GM12801 (cell line): ENCODE measurements at regions not wholly inside any gene's neighbourhood (a gene's known extent, or its start where the extent isn't known, plus 50 kb on each side); places are given as distances from the start of the nearest gene placed in this dataset.

ENCODE experiments used
- CTCF ChIP-seq: IDR thresholded peaks from one replicate; pipeline ENCODE4 v1.5.1; 2011; ENCODE audit warnings: control low read depth; ENCODE audit not compliant: insufficient read length; ENCODE audit errors: extremely low read depth

- no peak for TF ChIP-seq CTCF
These were observed 263.6 kb upstream of the CRY1 start for GRCh38 chr12:107356937-107357295.

DNA sequence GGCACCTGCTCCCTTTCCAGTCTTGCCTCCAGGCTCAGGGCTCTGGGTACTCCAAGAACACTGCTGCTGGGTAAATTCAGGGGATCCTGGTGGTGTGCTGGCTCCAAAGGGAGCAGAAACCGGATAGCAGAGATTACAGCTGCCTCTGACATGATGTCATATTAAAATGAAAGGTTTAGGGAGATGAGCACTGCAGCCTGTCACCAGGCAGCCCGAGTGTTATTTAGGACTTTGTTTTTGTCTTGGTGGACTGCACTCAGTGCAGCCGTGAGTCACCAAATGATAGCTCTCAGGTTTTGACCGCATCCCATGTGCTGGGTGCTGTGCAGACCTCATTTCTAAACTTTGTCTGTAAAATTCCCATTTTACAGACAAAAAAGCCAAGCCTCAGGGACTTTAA, 266.0 kb upstream of the CRY1 start:
- no peak for TF ChIP-seq CTCF

DNA sequence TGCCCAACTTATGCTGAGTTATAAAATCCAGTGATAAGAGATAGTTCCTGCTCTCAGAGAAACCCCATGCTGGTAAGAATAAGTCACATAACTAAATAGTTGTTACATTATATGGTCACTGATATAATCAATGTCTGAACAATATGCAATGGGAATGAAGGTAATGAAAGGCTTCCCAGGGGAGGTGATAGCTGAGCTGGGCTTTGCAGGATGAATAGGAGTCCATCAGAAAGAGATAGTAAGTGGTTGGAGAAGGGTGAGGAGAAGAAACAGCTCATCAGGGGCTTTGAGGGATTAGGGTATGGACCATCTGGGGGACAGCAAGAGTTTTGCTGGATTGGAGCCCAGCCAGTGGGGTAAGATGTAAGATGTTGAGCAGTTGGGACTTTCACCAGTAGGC, 266.7 kb upstream of the CRY1 start:
- no peak for TF ChIP-seq CTCF

DNA sequence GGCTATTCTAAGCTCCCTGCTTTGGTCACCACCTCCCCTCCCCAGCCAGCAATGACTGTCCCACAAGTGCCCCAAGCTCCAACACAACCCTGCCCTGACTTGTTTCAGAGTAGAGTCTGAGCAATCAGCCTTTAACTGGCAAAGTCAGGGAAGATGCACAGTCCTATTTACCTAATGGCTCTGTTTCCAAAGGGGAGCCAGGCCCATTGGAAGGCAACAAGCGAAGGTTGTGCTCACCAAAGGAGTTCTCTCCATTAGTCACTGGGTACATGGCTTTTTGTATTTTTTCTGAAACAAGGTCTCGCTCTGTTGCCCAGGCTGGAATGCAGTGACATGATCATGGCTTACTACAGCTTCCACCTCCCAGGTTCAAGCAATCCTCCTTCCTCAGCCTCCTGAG, 267.1 kb upstream of the CRY1 start:
- no peak for TF ChIP-seq CTCF

GRCh38 chr12:107361970-107362369, 268.6 kb upstream of the CRY1 start:
- no peak for TF ChIP-seq CTCF

DNA sequence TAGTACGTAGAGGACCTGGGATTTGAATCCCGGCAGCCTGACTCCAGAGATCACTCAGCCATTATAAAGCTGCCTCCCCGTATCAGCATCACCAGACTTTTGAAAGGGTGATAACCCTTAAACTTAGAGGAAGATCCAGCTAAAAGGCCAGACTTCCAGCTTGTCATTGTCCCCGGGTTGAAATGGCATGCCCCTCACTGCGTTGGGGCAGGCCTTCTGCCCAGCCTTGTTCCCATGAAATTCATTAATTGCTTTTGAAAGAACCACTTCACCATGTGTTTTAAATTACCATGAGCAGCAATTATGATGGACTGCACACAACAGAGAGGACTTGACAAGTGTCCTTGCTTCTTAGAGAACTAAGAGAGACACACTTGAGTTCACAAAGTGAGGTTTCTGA, 269.6 kb upstream of the CRY1 start:
- no peak for TF ChIP-seq CTCF

DNA sequence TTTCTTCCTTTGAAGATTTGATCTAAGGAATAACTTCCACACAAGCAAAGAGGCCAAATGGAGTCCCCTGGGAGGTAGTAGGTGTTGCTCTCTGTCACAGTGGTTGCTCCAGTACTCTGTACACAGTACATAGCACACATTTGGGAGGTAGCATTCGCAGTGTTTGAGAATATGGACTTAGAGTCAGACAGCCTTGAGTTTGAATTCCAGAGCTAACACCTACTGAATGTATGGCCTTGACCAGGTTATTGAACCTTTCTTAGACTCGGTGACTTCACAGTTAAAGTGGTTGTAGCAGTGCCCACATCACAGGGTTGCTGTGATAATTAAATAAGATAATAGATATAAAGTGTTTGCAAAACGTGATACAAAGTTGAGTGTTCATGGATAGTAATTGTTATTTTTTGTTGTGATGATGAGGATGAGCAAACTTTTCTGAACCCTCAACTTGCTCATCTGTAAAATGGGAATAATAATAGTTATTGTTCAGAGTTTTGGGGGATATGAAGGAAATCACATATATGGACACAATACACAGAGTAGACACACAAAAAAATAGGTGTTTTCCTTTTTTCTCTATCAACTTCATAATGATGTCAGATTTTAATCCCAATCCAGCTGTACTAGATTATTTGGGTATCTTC, 271.6 kb upstream of the CRY1 start:
- no peak for TF ChIP-seq CTCF
